GM21423 (cell line): ENCODE measurements at regions not wholly inside any gene's neighbourhood (a gene's known extent, or its start where the extent isn't known, plus 50 kb on each side); places are given as distances from the start of the nearest gene placed in this dataset.
"Not testable (repeated sequence)": the region's sequence is repeated elsewhere in the genome, so short reads cannot be mapped to it uniquely, and the experiment has no call there.

Experiments used
- ATAC-seq: cut with Tn5 transposase; IDR thresholded peaks from one replicate; pipeline ENCODE4 v1.9.1; 2021; ENCODE audit warnings: mild to moderate bottlenecking, moderate library complexity; ENCODE audit not compliant: unreplicated experiment

DNA sequence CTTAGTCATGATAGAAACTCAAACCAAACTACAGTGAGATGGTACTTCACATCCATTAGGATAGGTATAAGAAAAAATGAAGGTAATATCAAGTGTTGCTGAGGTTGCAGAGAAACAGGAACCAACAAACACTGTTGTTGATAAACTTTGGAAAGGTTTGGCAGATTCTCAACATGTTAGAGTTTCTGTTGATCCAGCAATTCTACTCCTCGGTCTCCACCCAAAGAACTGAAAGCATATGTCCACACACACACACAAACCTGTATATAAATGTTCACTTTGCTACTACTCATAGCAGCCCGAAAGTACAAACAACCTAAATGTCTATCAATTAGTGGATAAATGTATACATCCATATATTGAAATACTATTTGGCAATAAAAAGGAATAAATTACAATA lies 128.3 kb upstream of the CARMIL1 start:
- no peak for ATAC-seq

DNA sequence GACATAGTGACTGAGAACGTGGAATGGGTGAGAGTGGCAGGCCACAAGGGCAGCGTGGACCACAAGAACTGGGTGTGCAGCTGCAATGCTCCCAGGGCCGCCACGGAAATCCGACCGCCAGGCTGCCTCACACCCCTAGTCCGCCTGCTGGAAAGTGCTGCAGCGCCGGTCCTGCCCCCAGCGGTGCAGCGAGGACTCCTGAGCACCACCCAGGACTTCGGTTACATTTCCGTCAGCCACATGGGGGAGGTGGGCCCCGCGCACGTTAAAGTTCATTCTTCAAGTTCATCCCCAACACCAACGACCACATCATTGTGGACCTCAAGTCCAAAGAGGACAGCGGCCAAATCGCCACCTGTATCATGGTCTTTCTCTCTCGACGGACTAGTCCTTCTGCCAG lies 126.1 kb upstream of the CARMIL1 start:
- ATAC-seq, result no peak

DNA sequence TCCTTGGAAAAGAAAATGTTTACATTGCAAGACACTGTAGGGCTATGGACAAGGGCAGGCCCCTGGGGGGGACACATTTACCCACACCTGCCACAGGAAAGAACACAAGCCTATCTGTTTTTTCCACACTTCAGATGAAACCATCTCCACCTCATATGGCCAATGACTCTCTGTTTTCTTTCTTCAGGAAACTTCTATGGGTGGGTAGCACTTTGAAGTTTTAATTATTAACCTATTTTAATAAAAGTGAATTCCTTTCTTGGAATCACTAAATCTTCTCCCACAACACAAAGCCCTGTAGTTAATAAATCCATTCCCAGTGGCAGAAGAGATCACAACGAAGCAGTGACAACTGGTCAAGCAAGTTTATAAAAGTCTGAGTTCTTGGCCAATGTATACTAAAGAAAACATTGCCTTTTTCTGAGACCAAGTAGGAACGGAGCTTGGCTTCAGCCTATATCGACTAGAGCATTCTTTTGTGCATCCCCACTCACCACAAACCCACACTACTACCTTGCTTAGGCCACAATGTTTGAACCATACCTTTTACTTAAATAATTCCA lies 125.1 kb upstream of the CARMIL1 start:
- no peak for ATAC-seq

DNA sequence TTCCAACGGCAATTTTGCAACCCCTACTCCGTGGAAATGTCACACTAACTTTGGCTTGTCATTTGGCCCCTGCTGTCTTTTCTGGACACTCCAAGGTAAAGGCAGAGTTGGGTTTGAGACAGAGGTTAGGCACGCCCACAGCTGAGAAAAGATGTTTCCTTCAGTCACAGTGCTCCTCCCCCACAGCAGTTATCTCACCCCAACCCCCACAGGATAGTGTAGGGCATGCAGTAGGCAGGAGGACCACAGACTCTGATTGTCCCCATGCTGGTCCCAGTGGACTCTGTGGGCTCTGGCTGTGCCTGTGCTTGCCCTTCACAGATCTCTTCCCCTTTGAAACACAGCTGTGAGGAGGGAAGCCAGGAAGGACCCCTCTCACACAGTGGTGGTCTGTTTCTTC lies 124.0 kb upstream of the CARMIL1 start:
- no peak for ATAC-seq

DNA sequence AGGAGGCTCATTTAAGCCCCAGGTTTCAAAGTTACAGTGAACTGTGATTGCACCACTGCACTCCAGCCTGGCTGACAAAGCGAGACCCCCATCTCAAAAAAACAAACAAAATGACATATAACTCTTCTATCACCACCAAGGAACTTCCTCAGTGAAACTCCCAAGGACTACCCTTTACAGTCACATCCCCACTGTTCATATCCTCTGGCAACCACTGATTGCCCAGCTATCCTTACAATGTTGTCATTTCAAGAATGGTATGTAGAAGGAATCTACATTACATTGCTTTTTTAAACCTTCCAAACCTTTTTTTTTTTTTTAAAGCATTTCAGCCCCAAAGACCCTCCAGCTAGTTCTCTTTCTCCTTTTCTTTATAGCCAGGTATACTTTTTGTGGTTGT lies 123.1 kb upstream of the CARMIL1 start:
- ATAC-seq, result no peak

DNA sequence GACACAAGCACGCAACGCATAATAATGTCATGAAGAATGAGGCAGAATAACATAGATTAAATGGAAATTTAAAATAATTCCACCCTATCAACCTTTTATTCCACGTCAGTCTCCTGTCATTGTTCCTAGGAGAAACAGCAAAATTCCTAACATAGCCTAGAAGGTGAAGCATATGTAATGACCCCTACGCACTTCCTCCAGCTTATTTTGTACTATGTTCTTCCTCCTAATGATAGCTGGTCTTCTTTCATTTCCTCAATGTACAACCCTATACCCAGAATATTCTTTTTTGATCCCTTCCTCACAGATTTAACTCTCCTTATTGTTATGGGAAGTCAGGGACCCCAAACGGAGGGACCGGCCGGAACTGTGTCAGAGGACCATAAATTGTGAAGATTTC lies 122.0 kb upstream of the CARMIL1 start:
- ATAC-seq, result no peak

DNA sequence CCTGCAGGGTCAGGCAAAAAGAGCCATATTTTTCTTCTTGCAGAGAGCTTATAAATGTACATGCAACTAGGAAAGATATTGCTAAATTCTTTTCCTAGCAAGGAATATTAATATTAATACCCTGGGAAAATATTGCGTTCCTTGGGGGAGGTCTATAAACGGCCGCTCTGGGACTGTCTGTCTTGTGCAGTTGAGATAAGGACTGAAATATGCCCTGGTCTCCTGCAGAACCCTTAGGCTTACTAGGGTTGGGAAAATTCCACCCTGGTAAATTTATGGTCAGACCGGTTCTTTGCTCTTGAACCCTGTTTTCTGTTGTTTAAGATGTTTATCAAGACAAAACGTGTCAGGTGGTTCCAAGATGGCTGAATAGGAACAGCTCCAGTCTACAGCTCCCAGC lies 121.3 kb upstream of the CARMIL1 start:
- no peak for ATAC-seq

DNA sequence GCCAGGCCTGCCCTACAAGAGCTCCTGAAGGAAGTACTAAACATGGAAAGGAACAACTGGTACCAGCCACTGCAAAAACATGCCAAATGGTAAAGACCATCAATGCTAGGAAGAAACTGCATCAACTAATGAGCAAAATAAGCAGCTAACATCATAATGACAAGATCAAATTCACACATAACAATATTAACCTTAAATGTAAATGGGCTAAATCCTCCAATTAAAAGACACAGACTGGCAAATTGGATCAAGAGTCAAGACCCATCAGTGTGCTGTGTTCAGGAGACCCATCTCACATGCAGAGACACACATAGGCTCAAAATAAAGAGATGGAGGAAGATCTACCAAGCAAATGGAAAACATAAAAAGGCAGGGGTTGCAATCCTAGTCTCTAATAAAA lies 119.0 kb upstream of the CARMIL1 start:
- ATAC-seq, result not testable (repeated sequence)

DNA sequence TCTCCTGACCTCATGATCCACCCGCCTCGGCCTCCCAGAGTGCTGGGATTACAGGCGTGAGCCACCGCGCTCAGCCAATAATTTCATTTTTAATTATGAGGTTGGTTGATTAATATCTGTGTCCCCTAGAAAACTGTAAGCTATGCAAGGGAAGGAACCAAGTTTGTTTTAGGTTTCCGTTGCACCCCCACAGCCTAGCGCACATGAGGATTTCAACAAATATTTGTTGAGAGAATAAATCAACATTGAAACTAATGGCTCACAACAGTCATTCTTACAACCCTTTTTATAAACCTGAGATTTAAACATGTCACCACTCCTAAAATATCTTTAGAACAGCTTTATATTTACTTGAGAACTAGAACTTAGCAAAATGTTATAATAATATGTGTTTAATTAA lies 114.0 kb upstream of the CARMIL1 start:
- ATAC-seq, result no peak

DNA sequence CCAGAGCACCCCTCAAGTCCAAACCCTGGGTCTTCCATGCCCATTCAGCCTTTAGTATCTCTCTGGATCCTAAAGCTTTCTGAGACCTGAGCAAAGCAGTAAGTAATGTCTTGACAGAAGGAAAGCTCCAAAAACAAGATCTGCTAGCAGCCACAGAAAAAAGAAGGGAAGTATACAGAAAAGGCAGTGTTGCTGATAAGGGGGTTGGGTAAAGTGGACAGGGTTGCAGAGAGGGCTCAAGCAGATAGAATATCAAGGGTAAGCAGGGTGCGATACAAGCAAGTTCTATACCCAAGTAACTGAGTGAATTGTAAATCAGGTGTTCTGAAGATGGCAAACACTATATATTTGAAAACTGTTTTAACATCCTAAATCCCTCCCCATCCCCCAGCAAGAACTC lies 113.4 kb upstream of the CARMIL1 start:
- ATAC-seq, result no peak

DNA sequence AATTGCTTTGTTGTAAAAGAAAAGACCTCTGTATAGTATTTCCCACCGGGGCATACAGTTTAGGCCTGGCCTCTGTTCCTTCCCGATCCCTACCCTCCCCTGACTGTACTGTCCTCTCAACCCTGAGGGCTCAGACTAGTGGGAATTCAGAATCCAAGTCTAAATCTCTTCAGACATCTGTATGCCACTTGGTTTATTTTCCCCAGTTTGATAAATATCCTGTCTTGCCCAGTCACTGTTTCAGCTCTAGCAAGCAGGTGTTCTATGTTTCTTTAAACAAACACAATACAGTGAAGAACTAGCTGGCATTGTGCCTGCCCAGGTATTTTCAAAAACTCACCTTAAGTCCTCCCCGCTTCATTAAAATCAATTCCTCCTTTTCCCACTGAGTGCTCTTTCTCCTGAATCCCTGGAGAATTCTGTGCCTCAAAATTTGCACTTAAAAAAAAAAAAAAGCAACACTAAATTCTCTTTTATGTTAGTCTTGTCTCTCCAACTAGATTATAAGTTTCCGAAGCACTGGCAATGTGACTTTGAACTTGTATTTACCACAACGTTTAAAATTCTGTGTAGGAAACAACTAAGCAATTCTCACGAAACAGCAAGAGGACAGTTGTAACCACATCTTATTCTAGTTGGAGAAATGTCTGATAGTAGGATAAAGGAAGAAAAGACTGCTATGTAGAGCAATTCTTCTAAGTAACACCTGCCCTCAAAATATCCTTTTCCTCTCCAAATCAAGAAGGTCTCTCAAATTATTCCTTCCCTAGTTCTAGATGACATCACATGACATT lies 112.0 kb upstream of the CARMIL1 start:
- no peak for ATAC-seq

DNA sequence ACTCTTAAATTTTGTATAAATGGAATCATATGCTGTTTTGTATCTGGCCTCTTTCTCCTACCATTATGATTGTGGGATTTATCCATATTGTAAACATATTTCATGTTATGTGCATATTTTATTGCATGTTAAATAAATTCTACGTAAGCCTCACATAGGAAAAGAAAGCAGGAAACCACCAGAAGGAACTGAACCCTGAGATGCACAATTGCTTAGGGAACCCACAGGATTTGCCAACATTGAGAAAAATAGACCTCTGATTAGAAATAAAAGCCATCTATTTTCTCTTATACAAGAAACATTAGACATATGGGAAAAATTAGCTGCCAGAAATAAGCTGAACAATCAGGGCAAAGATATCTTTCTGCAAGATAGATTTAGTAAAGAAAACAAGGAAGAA lies 111.2 kb upstream of the CARMIL1 start:
- no peak for ATAC-seq

DNA sequence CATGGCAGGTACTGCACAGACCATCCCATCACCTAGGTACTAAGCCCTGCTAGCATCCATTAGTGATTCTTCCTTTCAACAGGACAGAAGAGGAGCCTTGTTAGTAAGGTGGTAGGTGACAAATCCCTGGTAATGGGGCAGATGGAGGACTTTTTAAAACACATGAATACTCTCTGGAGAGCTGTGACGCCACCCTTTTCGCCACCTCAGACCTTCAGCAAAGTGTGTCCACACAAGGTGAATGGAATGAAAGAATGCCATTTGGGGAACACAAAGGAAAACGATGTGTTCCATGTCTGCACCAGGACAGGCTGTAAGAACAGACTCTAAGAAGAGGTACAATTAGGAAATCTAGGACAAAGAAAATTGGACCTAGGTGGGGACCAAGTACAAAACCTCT lies 110.5 kb upstream of the CARMIL1 start:
- ATAC-seq, result no peak

DNA sequence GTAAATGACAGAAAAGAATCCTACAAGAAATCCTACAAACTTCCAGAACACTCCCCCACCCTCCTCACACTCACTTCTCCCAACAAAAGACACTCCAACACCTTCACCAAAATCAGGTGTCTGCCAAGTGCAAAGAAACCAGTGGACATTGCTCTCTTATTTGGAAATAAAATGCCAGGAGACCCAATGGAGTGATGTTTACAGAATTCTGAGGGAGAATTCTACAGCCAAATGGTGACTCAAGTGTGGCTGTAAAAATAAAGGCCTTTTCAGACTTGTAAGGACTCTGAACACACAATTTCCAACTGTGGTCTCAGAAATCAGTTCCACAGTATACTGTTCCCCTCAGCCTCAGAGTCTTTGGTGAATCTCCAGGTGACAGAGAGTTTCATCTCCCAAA lies 109.6 kb upstream of the CARMIL1 start:
- ATAC-seq, result no peak

DNA sequence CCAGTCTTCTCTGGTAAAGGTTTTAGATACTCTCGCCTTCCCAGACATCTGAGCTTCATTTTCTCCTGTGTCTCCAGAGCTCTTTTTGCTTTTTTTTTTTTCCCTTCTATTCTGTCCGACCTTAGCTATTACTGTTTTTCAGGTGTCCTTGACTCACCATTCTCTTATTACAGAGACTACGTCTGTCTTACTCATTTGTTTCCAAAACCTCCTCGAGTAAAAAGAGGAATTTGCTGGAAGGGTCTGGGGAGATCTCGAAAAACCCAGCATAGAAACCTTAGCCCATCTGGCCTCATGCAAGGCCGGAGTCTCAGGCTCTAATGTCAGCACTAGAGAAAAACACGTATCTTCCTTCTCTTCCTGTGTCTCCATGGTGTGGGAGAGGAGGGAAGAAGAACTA lies 109.2 kb upstream of the CARMIL1 start:
- no peak for ATAC-seq

DNA sequence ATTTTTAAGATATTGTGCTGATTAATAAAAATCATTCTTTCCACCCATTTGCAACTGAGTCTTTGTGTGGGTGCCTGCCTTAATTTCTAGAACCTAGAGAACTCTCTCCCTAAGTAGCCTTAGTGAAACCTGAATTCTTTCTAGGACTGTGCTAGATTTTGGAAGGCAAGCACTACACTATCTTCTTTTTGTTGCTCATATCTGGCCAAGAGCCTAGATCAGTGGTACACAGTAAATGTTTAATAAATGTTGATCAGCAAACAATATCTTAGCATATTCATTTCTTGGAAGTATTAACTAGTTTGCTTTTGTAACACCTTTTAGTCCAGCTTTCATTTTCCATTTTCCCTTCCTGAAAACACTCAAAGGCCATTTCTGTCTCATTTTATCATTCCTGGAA lies 108.5 kb upstream of the CARMIL1 start:
- ATAC-seq, result no peak

DNA sequence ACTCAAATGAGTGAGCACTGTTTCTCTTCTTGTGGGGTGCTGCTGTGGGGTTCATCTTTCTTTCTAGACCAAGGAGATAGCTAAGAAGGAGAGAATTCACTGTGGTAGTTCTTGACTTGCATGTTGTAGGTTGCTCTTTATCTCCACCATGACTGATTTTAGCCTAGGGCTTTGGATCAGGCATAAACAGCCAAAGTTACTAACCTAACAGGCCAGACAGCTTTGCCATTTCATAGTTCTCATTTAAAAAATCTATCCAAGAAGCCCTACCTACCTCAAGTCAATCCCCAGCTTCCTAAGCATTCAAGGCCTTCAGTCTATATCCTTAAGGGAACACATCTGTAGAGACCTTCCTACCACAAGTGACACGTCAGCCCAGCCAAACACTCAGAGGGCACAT lies 107.9 kb upstream of the CARMIL1 start:
- ATAC-seq, result no peak

DNA sequence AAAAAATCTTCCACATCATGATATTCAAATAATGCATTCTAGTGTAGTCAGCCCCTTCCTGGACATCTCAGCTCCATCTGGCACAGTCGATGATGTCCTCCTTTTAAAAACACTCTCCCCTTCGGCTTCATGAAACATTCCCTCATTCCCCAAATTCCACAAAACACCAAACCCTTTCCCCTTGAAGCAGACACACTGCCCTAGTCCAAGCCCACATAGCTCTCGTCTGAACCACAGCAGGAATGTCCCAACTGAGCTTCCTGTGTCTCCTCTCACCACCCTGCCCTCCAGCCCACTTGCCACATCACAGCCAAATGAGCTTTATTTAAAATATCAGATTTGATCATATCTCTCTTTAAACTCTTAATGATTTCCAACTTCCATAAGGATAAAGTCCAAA lies 106.4 kb upstream of the CARMIL1 start:
- no peak for ATAC-seq

DNA sequence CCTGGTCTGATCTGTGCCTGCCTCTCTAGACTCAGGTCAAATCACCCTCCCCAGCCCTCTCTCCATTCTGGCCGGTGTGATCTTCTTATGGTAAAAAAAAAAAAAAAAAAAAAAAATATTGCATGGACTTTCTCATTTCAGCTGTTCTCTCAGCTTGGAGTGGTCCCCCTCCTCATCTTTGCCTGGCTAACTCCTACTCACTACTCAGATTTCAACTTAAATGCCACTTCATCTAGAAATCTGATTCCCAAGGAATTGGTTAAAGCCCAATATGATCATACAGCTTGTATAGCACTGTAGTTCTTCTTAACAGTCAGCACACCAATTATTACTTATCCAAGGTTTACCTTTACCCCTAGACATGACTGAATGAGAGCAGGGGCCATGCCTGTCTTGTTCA lies 105.9 kb upstream of the CARMIL1 start:
- ATAC-seq, result no peak

DNA sequence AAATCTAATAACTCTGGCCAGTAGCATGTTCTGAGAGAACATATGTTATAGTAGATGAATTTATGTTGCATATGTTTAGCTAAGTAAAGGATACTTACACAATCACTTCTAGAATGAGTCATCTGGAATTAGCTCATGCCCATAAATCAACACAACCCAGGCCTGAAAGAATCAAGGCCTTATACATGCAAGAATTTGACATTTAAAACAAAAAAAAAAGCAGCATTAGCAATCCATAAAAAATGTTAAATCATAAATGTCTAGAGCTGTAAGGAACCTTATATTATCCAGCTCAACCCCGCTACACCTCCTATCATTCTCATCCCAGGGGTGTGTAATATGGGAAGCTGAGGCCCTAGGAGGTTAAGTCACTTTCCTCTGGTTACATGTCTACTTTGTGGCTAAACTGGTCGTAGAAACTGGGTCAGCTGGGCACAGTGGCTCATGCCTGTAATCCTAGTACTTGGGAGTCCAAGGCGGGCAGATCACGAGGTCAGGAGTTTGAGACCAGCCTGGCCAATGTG lies 105.2 kb upstream of the CARMIL1 start:
- no peak for ATAC-seq

DNA sequence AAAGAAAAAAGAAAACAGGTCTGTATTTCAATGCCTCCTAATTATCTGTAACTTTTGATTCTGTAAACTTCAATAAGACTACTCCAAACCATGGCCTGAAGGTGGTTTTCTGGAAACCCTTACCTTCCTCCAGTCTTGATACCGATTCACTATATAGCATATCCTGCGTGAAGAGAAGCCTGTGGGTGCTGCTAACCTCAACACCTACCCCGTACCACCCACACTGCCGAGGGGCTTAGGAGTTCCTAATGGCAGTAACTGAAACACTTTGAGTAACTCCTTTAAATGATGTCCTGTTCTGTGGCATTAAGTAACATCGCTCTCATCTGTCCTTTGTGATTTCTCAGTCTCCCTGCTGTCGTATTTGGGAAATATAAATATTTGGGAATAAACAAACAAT lies 104.5 kb upstream of the CARMIL1 start:
- no peak for ATAC-seq

DNA sequence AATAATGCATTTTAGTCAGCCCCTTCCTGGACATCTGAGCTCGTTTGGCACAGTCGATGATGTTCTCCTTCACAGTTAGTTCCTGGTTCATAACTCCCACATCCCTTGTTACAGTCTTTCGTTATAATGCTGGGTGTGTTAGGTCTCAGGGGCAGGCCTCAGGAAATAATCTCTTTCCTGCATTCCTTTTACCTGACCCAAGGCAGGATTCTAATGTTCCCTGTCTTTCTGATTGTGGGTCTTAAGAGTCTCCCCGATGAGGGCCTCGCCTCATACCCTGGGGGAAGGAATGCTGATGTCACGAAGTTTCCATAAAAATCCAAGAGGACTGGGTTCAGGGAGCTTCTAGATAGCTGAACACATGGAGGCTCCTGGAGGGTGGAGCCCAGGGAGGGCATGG lies 104.0 kb upstream of the CARMIL1 start:
- no peak for ATAC-seq

DNA sequence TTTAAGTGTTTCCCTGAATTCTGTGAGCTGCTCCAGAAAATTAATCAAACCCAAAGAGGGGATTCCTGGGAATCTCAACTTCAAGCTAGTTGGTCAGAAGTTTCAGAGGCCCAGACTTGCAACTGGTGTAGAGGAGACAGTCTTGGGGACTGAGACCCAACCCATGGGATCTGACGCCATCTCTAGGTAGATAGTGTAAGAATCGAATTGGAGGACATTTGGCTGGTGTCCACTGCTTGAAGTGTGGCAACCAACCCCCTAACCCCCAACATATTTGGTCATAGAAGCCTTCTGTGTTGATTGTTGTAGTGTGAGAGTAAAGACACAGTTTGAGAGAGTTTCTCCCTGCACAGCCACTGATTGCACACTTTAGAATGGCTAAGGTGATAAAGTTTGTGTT lies 103.5 kb upstream of the CARMIL1 start:
- no peak for ATAC-seq
